Immature natural killer cell (primary cell): ENCODE measurements at regions not wholly inside any gene's neighbourhood (a gene's known extent, or its start where the extent isn't known, plus 50 kb on each side); places are given as distances from the start of the nearest gene placed in this dataset.

Source experiments
- DNase-seq, 3 donors: peaks; one replicate each; pipeline ENCODE4 v3.0.0; 2022; ENCODE audit warnings: mixed read lengths in 1 of 3
- H3K27ac Mint-ChIP-seq, 6 donors: one replicate each; pipeline ENCODE4 v1.8.0; 2020; ENCODE audit warnings: mixed read lengths in 6 of 6, mild to moderate bottlenecking in 5 of 6, inconsistent platforms in 4 of 6, moderate library complexity in 3 of 6
- H3K27me3 Mint-ChIP-seq, 3 donors: one replicate each; pipeline ENCODE4 v1.8.0; 2020 to 2021; ENCODE audit warnings: low read depth in 3 of 3, mild to moderate bottlenecking in 3 of 3, mixed read lengths in 3 of 3, moderate library complexity in 3 of 3, inconsistent platforms in 1 of 3
- H3K36me3 Mint-ChIP-seq, 3 donors: one replicate each; pipeline ENCODE4 v1.8.0; 2020; ENCODE audit warnings: mixed read lengths in 3 of 3, inconsistent platforms in 2 of 3, mild to moderate bottlenecking in 2 of 3
- H3K4me1 Mint-ChIP-seq, 2 donors: one replicate each; pipeline ENCODE4 v1.8.0; 2020; ENCODE audit warnings: inconsistent platforms in 2 of 2, mild to moderate bottlenecking in 2 of 2, mixed read lengths in 2 of 2, moderate library complexity in 1 of 2
- H3K4me3 Mint-ChIP-seq, 5 donors: one replicate each; pipeline ENCODE4 v1.8.0; 2020; ENCODE audit warnings: mild to moderate bottlenecking in 5 of 5, mixed read lengths in 5 of 5, inconsistent platforms in 3 of 5, moderate library complexity in 3 of 5
- H3K9me3 Mint-ChIP-seq, 6 donors: one replicate each; pipeline ENCODE4 v1.8.0; 2020; ENCODE audit warnings: mild to moderate bottlenecking in 6 of 6, mixed read lengths in 6 of 6, inconsistent platforms in 4 of 6, moderate library complexity in 3 of 6

GRCh38 chr10:36119455-36119854 is 477.4 kb upstream of the FZD8 start:
- Mint-ChIP-seq H3K4me1 (no peaks in the 10 kb centered on the region), H3K9me3 (peaks cover 2 to 27% (median 6%) of the 10 kb centered on the region in 6 donors)

GRCh38 chr10:36118314-36118713 is 476.2 kb upstream of the FZD8 start:
- Mint-ChIP-seq H3K36me3 (no peaks in the 10 kb centered on the region), H3K4me1 (no peaks in the 10 kb centered on the region), H3K27ac (no peak overlapping the region), H3K9me3 (peaks cover 0 to 18% (median 5%) of the 10 kb centered on the region in 6 donors), H3K27me3 (peaks cover 0 to 4% (median 0%) of the 10 kb centered on the region in 3 donors), H3K4me3 (no peak overlapping the region)
- DNase-seq, result no peak

More at GRCh38 chr10:36119455-36119854, 477.4 kb upstream of the FZD8 start:
- no peak for DNase-seq
- Mint-ChIP-seq H3K4me3 (no peak overlapping the region), H3K36me3 (no peaks in the 10 kb centered on the region), H3K27me3 (peaks cover 0 to 4% (median 0%) of the 10 kb centered on the region in 3 donors), H3K27ac (no peak overlapping the region)

- H3K4me1 Mint-ChIP-seq, result no peaks in the 10 kb centered on the region
- H3K9me3 Mint-ChIP-seq, result peaks cover 0 to 14% (median 5%) of the 10 kb centered on the region in 6 donors
- DNase-seq, result no peak
- H3K36me3 Mint-ChIP-seq, result no peaks in the 10 kb centered on the region
- H3K4me3 Mint-ChIP-seq, result no peak overlapping the region
- no peak overlapping the region for H3K27ac Mint-ChIP-seq
- peaks cover 0 to 4% (median 0%) of the 10 kb centered on the region in 3 donors for H3K27me3 Mint-ChIP-seq
These were observed 475.8 kb upstream of the FZD8 start for GRCh38 chr10:36117890-36118289.

- H3K9me3 Mint-ChIP-seq, result peaks cover 0 to 14% (median 2%) of the 10 kb centered on the region in 6 donors
- no peak overlapping the region for H3K4me3 Mint-ChIP-seq
- H3K36me3 Mint-ChIP-seq, result no peaks in the 10 kb centered on the region
- peaks cover 0 to 3% (median 0%) of the 10 kb centered on the region in 3 donors for H3K27me3 Mint-ChIP-seq
- no peak overlapping the region for H3K27ac Mint-ChIP-seq
- H3K4me1 Mint-ChIP-seq, result no peaks in the 10 kb centered on the region
- no peak for DNase-seq
These were observed 475.1 kb upstream of the FZD8 start for GRCh38 chr10:36117231-36117630.

- no peak overlapping the region for H3K4me3 Mint-ChIP-seq
These were observed 474.6 kb upstream of the FZD8 start for GRCh38 chr10:36116731-36117130.

GRCh38 chr10:36116040-36116439 is 473.9 kb upstream of the FZD8 start:
- H3K4me3 Mint-ChIP-seq, result no peak overlapping the region
- no peak overlapping the region for H3K27ac Mint-ChIP-seq
- H3K27me3 Mint-ChIP-seq, result peaks cover 0 to 3% (median 0%) of the 10 kb centered on the region in 3 donors
- peaks cover 0 to 18% (median 2%) of the 10 kb centered on the region in 6 donors for H3K9me3 Mint-ChIP-seq
- DNase-seq, result no peak
- H3K36me3 Mint-ChIP-seq, result no peaks in the 10 kb centered on the region
- H3K4me1 Mint-ChIP-seq, result no peaks in the 10 kb centered on the region

More at GRCh38 chr10:36116731-36117130, 474.6 kb upstream of the FZD8 start:
- Mint-ChIP-seq H3K36me3 (no peaks in the 10 kb centered on the region), H3K9me3 (peaks cover 0 to 18% (median 2%) of the 10 kb centered on the region in 6 donors), H3K27ac (no peak overlapping the region), H3K4me1 (no peaks in the 10 kb centered on the region), H3K27me3 (peaks cover 0 to 3% (median 0%) of the 10 kb centered on the region in 3 donors)
- no peak for DNase-seq

- H3K27me3 Mint-ChIP-seq, result peaks cover 0 to 2% (median 0%) of the 10 kb centered on the region in 3 donors
These were observed 473.3 kb upstream of the FZD8 start for GRCh38 chr10:36115364-36115763.

GRCh38 chr10:36114913-36115312 is 472.8 kb upstream of the FZD8 start:
- H3K36me3 Mint-ChIP-seq, result no peaks in the 10 kb centered on the region
- H3K27ac Mint-ChIP-seq, result no peak overlapping the region
- peaks cover 0 to 24% (median 2%) of the 10 kb centered on the region in 6 donors for H3K9me3 Mint-ChIP-seq
- DNase-seq, result no peak
- no peak overlapping the region for H3K4me3 Mint-ChIP-seq
- H3K27me3 Mint-ChIP-seq, result peaks cover 0 to 2% (median 0%) of the 10 kb centered on the region in 3 donors
- H3K4me1 Mint-ChIP-seq, result no peaks in the 10 kb centered on the region

More at GRCh38 chr10:36115364-36115763, 473.3 kb upstream of the FZD8 start:
- Mint-ChIP-seq H3K4me1 (no peaks in the 10 kb centered on the region), H3K9me3 (peaks cover 0 to 23% (median 2%) of the 10 kb centered on the region in 6 donors), H3K4me3 (no peak overlapping the region), H3K27ac (no peak overlapping the region), H3K36me3 (no peaks in the 10 kb centered on the region)
- no peak for DNase-seq

- H3K4me3 Mint-ChIP-seq, result no peak overlapping the region
- H3K27ac Mint-ChIP-seq, result no peak overlapping the region
- DNase-seq, result no peak
- no peaks in the 10 kb centered on the region for H3K36me3 Mint-ChIP-seq
- H3K9me3 Mint-ChIP-seq, result peaks cover 0 to 24% (median 2%) of the 10 kb centered on the region in 6 donors
- peaks cover 0 to 2% (median 0%) of the 10 kb centered on the region in 3 donors for H3K27me3 Mint-ChIP-seq
- no peaks in the 10 kb centered on the region for H3K4me1 Mint-ChIP-seq
These were observed 472.0 kb upstream of the FZD8 start for GRCh38 chr10:36114141-36114540.

- DNase-seq, result no peak
- Mint-ChIP-seq H3K27me3 (no peaks in the 10 kb centered on the region), H3K9me3 (peaks cover 0 to 18% (median 2%) of the 10 kb centered on the region in 6 donors), H3K4me1 (no peaks in the 10 kb centered on the region), H3K36me3 (no peaks in the 10 kb centered on the region), H3K27ac (no peak overlapping the region), H3K4me3 (no peak overlapping the region)
These were observed 469.6 kb upstream of the FZD8 start for GRCh38 chr10:36111676-36112075.

- no peaks in the 10 kb centered on the region for H3K36me3 Mint-ChIP-seq
- no peak overlapping the region for H3K27ac Mint-ChIP-seq
- no peaks in the 10 kb centered on the region for H3K4me1 Mint-ChIP-seq
- no peaks in the 10 kb centered on the region for H3K27me3 Mint-ChIP-seq
- peaks cover 0 to 18% (median 2%) of the 10 kb centered on the region in 6 donors for H3K9me3 Mint-ChIP-seq
- DNase-seq, result no peak
- H3K4me3 Mint-ChIP-seq, result no peak overlapping the region
These were observed 468.0 kb upstream of the FZD8 start for GRCh38 chr10:36110097-36110496.

GRCh38 chr10:36109399-36110023 is 467.4 kb upstream of the FZD8 start:
- no peak overlapping the region for H3K4me3 Mint-ChIP-seq
- no peaks in the 10 kb centered on the region for H3K4me1 Mint-ChIP-seq
- no peak overlapping the region for H3K27ac Mint-ChIP-seq
- H3K27me3 Mint-ChIP-seq, result no peaks in the 10 kb centered on the region
- no peaks in the 10 kb centered on the region for H3K36me3 Mint-ChIP-seq
- no peak for DNase-seq
- H3K9me3 Mint-ChIP-seq, result peaks cover 0 to 18% (median 2%) of the 10 kb centered on the region in 6 donors

GRCh38 chr10:36097696-36098095 is 455.6 kb upstream of the FZD8 start:
- no peak overlapping the region for H3K4me3 Mint-ChIP-seq
- no peaks in the 10 kb centered on the region for H3K36me3 Mint-ChIP-seq
- no peak overlapping the region for H3K27ac Mint-ChIP-seq
- no peak for DNase-seq
- no peaks in the 10 kb centered on the region for H3K4me1 Mint-ChIP-seq
- H3K9me3 Mint-ChIP-seq, result peaks cover 2 to 13% (median 7%) of the 10 kb centered on the region in 6 donors
- H3K27me3 Mint-ChIP-seq, result peaks cover 0 to 2% (median 1%) of the 10 kb centered on the region in 3 donors

- Mint-ChIP-seq H3K27me3 (peaks cover 0 to 2% (median 1%) of the 10 kb centered on the region in 3 donors), H3K4me1 (no peaks in the 10 kb centered on the region), H3K27ac (no peak overlapping the region), H3K4me3 (no peak overlapping the region), H3K36me3 (no peaks in the 10 kb centered on the region), H3K9me3 (peaks cover 2 to 14% (median 7%) of the 10 kb centered on the region in 6 donors)
- no peak for DNase-seq
These were observed 454.5 kb upstream of the FZD8 start for GRCh38 chr10:36096576-36096975.

GRCh38 chr10:36094096-36094495 is 452.0 kb upstream of the FZD8 start:
- Mint-ChIP-seq H3K36me3 (no peaks in the 10 kb centered on the region), H3K27ac (no peak overlapping the region), H3K27me3 (peaks cover 0 to 1% (median 0%) of the 10 kb centered on the region in 3 donors), H3K4me1 (no peaks in the 10 kb centered on the region), H3K4me3 (no peak overlapping the region), H3K9me3 (peaks cover 2 to 14% (median 8%) of the 10 kb centered on the region in 6 donors)
- DNase-seq, result no peak
